ENCODE measurements at regions not wholly inside any gene's neighbourhood (a gene's known extent, or its start where the extent isn't known, plus 50 kb on each side); places are given as distances from the start of the nearest gene placed in this dataset.
"Not testable (repeated sequence)": the region's sequence is repeated elsewhere in the genome, so short reads cannot be mapped to it uniquely, and the experiment has no call there.

- no peaks in the 10 kb centered on the region for H3K9me3 ChIP-seq (replicated peaks; ENCODE audit: low read length)
- H3K27me3 ChIP-seq (ENCODE audit: control insufficient read depth, insufficient read depth, low read length) = no peaks in the 10 kb centered on the region
- no peaks in the 10 kb centered on the region for H3K4me1 ChIP-seq (ENCODE audit: control insufficient read depth, insufficient read depth, low read length)
- H3K4me3 ChIP-seq (ENCODE audit: low read length) = no peak overlapping the region
- no peak overlapping the region for H3K4me2 ChIP-seq (ENCODE audit: low read length)
- no peaks in the 10 kb centered on the region for H3K36me3 ChIP-seq (ENCODE audit: insufficient read depth, low read length)
- H3K9ac ChIP-seq (ENCODE audit: low read depth, low read length) = no peak overlapping the region
These were observed 236.1 kb downstream of the VAPA start for GRCh38 chr18:10149768-10150556.

GRCh38 chr18:10150576-10150975 is 236.8 kb downstream of the VAPA start:
- not testable (repeated sequence) for H3K27me3 ChIP-seq (ENCODE audit: control insufficient read depth, insufficient read depth, low read length); H3K9me3 ChIP-seq (replicated peaks; ENCODE audit: low read length); H3K9ac ChIP-seq (ENCODE audit: low read depth, low read length); H3K4me3 ChIP-seq (ENCODE audit: low read length); H3K4me2 ChIP-seq (ENCODE audit: low read length); H3K4me1 ChIP-seq (ENCODE audit: control insufficient read depth, insufficient read depth, low read length); H3K36me3 ChIP-seq (ENCODE audit: insufficient read depth, low read length)

GRCh38 chr18:10152475-10152874 is 238.7 kb downstream of the VAPA start:
- Histone ChIP-seq H3K9me3 (replicated peaks; ENCODE audit: low read length) (no peaks in the 10 kb centered on the region), H3K9ac (ENCODE audit: low read depth, low read length) (no peak overlapping the region), H3K4me3 (ENCODE audit: low read length) (no peak overlapping the region), H3K36me3 (ENCODE audit: insufficient read depth, low read length) (no peaks in the 10 kb centered on the region), H3K27me3 (ENCODE audit: control insufficient read depth, insufficient read depth, low read length) (peaks cover 2% of the 10 kb centered on the region), H3K4me1 (ENCODE audit: control insufficient read depth, insufficient read depth, low read length) (no peaks in the 10 kb centered on the region), H3K4me2 (ENCODE audit: low read length) (no peak overlapping the region)

GRCh38 chr18:10153924-10154752 is 240.3 kb downstream of the VAPA start:
- peaks cover 2% of the 10 kb centered on the region for H3K27me3 ChIP-seq (ENCODE audit: control insufficient read depth, insufficient read depth, low read length)
- no peaks in the 10 kb centered on the region for H3K4me1 ChIP-seq (ENCODE audit: control insufficient read depth, insufficient read depth, low read length)
- no peak overlapping the region for H3K4me3 ChIP-seq (ENCODE audit: low read length)
- H3K9me3 ChIP-seq (replicated peaks; ENCODE audit: low read length) = no peaks in the 10 kb centered on the region
- H3K4me2 ChIP-seq (ENCODE audit: low read length) = no peak overlapping the region
- no peaks in the 10 kb centered on the region for H3K36me3 ChIP-seq (ENCODE audit: insufficient read depth, low read length)
- no peak overlapping the region for H3K9ac ChIP-seq (ENCODE audit: low read depth, low read length)

- Histone ChIP-seq H3K4me2 (ENCODE audit: low read length) (no peak overlapping the region), H3K9me3 (replicated peaks; ENCODE audit: low read length) (no peaks in the 10 kb centered on the region), H3K9ac (ENCODE audit: low read depth, low read length) (no peak overlapping the region), H3K36me3 (ENCODE audit: insufficient read depth, low read length) (no peaks in the 10 kb centered on the region), H3K27me3 (ENCODE audit: control insufficient read depth, insufficient read depth, low read length) (peaks cover 2% of the 10 kb centered on the region), H3K4me1 (ENCODE audit: control insufficient read depth, insufficient read depth, low read length) (no peaks in the 10 kb centered on the region), H3K4me3 (ENCODE audit: low read length) (no peak overlapping the region)
These were observed 243.9 kb downstream of the VAPA start for GRCh38 chr18:10157706-10158105.

GRCh38 chr18:10160251-10160650 is 246.4 kb downstream of the VAPA start:
- Histone ChIP-seq H3K27me3 (ENCODE audit: control insufficient read depth, insufficient read depth, low read length) (peaks cover 2% of the 10 kb centered on the region), H3K36me3 (ENCODE audit: insufficient read depth, low read length) (no peaks in the 10 kb centered on the region), H3K4me3 (ENCODE audit: low read length) (no peak overlapping the region), H3K4me1 (ENCODE audit: control insufficient read depth, insufficient read depth, low read length) (no peaks in the 10 kb centered on the region), H3K4me2 (ENCODE audit: low read length) (no peak overlapping the region), H3K9ac (ENCODE audit: low read depth, low read length) (no peak overlapping the region), H3K9me3 (replicated peaks; ENCODE audit: low read length) (no peaks in the 10 kb centered on the region)

GRCh38 chr18:10161315-10161714 is 247.5 kb downstream of the VAPA start:
- Histone ChIP-seq H3K9me3 (replicated peaks; ENCODE audit: low read length) (no peaks in the 10 kb centered on the region), H3K4me2 (ENCODE audit: low read length) (no peak overlapping the region), H3K27me3 (ENCODE audit: control insufficient read depth, insufficient read depth, low read length) (peaks cover 1% of the 10 kb centered on the region)

GRCh38 chr18:10162340-10162739 is 248.5 kb downstream of the VAPA start:
- no peak overlapping the region for H3K4me2 ChIP-seq (ENCODE audit: low read length)
- no peaks in the 10 kb centered on the region for H3K4me1 ChIP-seq (ENCODE audit: control insufficient read depth, insufficient read depth, low read length)
- H3K9me3 ChIP-seq (replicated peaks; ENCODE audit: low read length) = no peaks in the 10 kb centered on the region
- no peaks in the 10 kb centered on the region for H3K27me3 ChIP-seq (ENCODE audit: control insufficient read depth, insufficient read depth, low read length)
- no peaks in the 10 kb centered on the region for H3K36me3 ChIP-seq (ENCODE audit: insufficient read depth, low read length)
- no peak overlapping the region for H3K4me3 ChIP-seq (ENCODE audit: low read length)
- H3K9ac ChIP-seq (ENCODE audit: low read depth, low read length) = no peak overlapping the region

More at GRCh38 chr18:10161315-10161714, 247.5 kb downstream of the VAPA start:
- Histone ChIP-seq H3K9ac (ENCODE audit: low read depth, low read length) (no peak overlapping the region), H3K4me3 (ENCODE audit: low read length) (no peak overlapping the region), H3K4me1 (ENCODE audit: control insufficient read depth, insufficient read depth, low read length) (no peaks in the 10 kb centered on the region), H3K36me3 (ENCODE audit: insufficient read depth, low read length) (no peaks in the 10 kb centered on the region)

- Histone ChIP-seq H3K9ac (ENCODE audit: low read depth, low read length) (no peak overlapping the region), H3K4me3 (ENCODE audit: low read length) (no peak overlapping the region), H3K4me2 (ENCODE audit: low read length) (no peak overlapping the region), H3K27me3 (ENCODE audit: control insufficient read depth, insufficient read depth, low read length) (no peaks in the 10 kb centered on the region), H3K9me3 (replicated peaks; ENCODE audit: low read length) (no peaks in the 10 kb centered on the region), H3K4me1 (ENCODE audit: control insufficient read depth, insufficient read depth, low read length) (peaks cover 13% of the 10 kb centered on the region), H3K36me3 (ENCODE audit: insufficient read depth, low read length) (no peaks in the 10 kb centered on the region)
These were observed 250.7 kb downstream of the VAPA start for GRCh38 chr18:10164271-10165071.

GRCh38 chr18:10166164-10166807 is 252.5 kb downstream of the VAPA start:
- no peak overlapping the region for H3K4me3 ChIP-seq (ENCODE audit: low read length)
- H3K36me3 ChIP-seq (ENCODE audit: insufficient read depth, low read length) = no peaks in the 10 kb centered on the region
- no peak overlapping the region for H3K4me2 ChIP-seq (ENCODE audit: low read length)
- no peaks in the 10 kb centered on the region for H3K9me3 ChIP-seq (replicated peaks; ENCODE audit: low read length)
- no peak overlapping the region for H3K9ac ChIP-seq (ENCODE audit: low read depth, low read length)
- H3K27me3 ChIP-seq (ENCODE audit: control insufficient read depth, insufficient read depth, low read length) = no peaks in the 10 kb centered on the region
- peaks cover 25% of the 10 kb centered on the region for H3K4me1 ChIP-seq (ENCODE audit: control insufficient read depth, insufficient read depth, low read length)

GRCh38 chr18:10167759-10168158 is 253.9 kb downstream of the VAPA start:
- peaks cover 25% of the 10 kb centered on the region for H3K4me1 ChIP-seq (ENCODE audit: control insufficient read depth, insufficient read depth, low read length)
- H3K4me3 ChIP-seq (ENCODE audit: low read length) = no peak overlapping the region
- H3K36me3 ChIP-seq (ENCODE audit: insufficient read depth, low read length) = no peaks in the 10 kb centered on the region
- H3K4me2 ChIP-seq (ENCODE audit: low read length) = no peak overlapping the region
- no peaks in the 10 kb centered on the region for H3K27me3 ChIP-seq (ENCODE audit: control insufficient read depth, insufficient read depth, low read length)
- no peaks in the 10 kb centered on the region for H3K9me3 ChIP-seq (replicated peaks; ENCODE audit: low read length)
- no peak overlapping the region for H3K9ac ChIP-seq (ENCODE audit: low read depth, low read length)
